GM12878 (cell line): ENCODE measurements at regions not wholly inside any gene's neighbourhood (a gene's known extent, or its start where the extent isn't known, plus 50 kb on each side); places are given as distances from the start of the nearest gene placed in this dataset.
A peak's percentile ranks its signal among the peaks of the same experiment; 100 is the strongest.

Experiments used
- CREB1 ChIP-seq: IDR thresholded peaks from 2 replicates; pipeline ENCODE4 v1.6.1; 2012; ENCODE audit warnings: low read depth, mild to moderate bottlenecking, inconsistent platforms
- DPF2 ChIP-seq: fragments of 450-650 bp; IDR thresholded peaks from 2 replicates; pipeline ENCODE4 v1.6.1; 2017; ENCODE audit warnings: mild to moderate bottlenecking
- NFYB ChIP-seq: IDR thresholded peaks from 2 replicates; pipeline ENCODE4 v1.6.1; 2011; ENCODE audit warnings: low read depth, mild to moderate bottlenecking, low read length, improper control_type of control experiment, moderate library complexity; ENCODE audit not compliant: insufficient read depth
- RAD21 ChIP-seq: IDR thresholded peaks from 2 replicates; pipeline ENCODE4 v1.6.1; 2011; ENCODE audit warnings: mild to moderate bottlenecking, low read depth, low read length, moderate library complexity; ENCODE audit not compliant: insufficient read depth
- RELB ChIP-seq: fragments of 450-650 bp; IDR thresholded peaks from 2 replicates; pipeline ENCODE4 v1.6.1; 2017; ENCODE audit warnings: low read depth, mild to moderate bottlenecking, moderate library complexity
- SKIL ChIP-seq: fragments of 450-650 bp; IDR thresholded peaks from 2 replicates; pipeline ENCODE4 v1.6.1; 2017; ENCODE audit warnings: mild to moderate bottlenecking, low read depth, inconsistent platforms; ENCODE audit not compliant: poor library complexity, severe bottlenecking
- ZBTB4 ChIP-seq: fragments of 450-650 bp; formaldehyde crosslinking; IDR thresholded peaks from 2 replicates; pipeline ENCODE4 v1.4.0; 2022; ENCODE audit warnings: mild to moderate bottlenecking, moderate library complexity

GRCh38 chr2:8310557-8311455 is 371.1 kb upstream of the ID2 start (continued):
- TF ChIP-seq ZBTB4 (CRISPR knock-in tag) (no peak), RAD21 (0 out of 2 replicates have a peak, but pooled peaks have one; percentile 22), SKIL (no peak), NFYB (no peak), CREB1 (no peak), DPF2 (0 out of 2 replicates have a peak, but pooled peaks have one; percentile 20), RELB (0 out of 2 replicates have a peak, but pooled peaks have one; percentile 18)
